Fibroblast of mammary gland (primary cell): ENCODE measurements at regions not wholly inside any gene's neighbourhood (a gene's known extent, or its start where the extent isn't known, plus 50 kb on each side); places are given as distances from the start of the nearest gene placed in this dataset.
A peak's percentile ranks its signal among the peaks of the same experiment; 100 is the strongest.

Experiments
- DNase-seq: peaks from one replicate; pipeline ENCODE4 v3.0.0-alpha.2; 2010; ENCODE audit warnings: low read depth
- H3K4me3 ChIP-seq: 2 replicates; pipeline ENCODE4 v1.5.1; 2011; ENCODE audit warnings: low read depth, mild to moderate bottlenecking, low read length, moderate library complexity; ENCODE audit not compliant: control insufficient read depth
- TF ChIP-seq, protein P1 (sequence below): conservative IDR thresholded peaks from 2 replicates; pipeline ENCODE4 v1.5.1; 2011; ENCODE audit warnings: low read depth, low read length, inconsistent platforms; ENCODE audit not compliant: control insufficient read depth, insufficient read depth

DNA sequence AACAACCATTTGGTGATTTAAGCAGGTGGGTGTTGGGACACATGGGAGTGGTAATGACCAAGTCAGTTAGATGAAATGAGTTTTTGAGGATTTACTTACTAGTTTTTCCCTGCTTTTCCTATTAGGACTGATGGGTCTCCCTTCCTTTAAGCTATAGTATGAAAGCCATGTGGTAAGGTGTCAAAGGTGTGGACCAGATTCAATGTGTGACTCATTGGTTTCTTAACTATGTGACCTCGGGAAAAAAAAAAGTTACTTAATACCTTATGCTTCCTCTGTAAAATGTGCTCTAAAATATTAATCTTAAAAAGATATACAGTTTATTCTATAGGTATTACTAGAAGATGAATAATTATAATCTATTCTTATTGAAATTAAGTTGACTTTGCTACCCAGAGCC lies 93.7 kb downstream of the DUSP10 start:
- TF ChIP-seq, protein P1, sequence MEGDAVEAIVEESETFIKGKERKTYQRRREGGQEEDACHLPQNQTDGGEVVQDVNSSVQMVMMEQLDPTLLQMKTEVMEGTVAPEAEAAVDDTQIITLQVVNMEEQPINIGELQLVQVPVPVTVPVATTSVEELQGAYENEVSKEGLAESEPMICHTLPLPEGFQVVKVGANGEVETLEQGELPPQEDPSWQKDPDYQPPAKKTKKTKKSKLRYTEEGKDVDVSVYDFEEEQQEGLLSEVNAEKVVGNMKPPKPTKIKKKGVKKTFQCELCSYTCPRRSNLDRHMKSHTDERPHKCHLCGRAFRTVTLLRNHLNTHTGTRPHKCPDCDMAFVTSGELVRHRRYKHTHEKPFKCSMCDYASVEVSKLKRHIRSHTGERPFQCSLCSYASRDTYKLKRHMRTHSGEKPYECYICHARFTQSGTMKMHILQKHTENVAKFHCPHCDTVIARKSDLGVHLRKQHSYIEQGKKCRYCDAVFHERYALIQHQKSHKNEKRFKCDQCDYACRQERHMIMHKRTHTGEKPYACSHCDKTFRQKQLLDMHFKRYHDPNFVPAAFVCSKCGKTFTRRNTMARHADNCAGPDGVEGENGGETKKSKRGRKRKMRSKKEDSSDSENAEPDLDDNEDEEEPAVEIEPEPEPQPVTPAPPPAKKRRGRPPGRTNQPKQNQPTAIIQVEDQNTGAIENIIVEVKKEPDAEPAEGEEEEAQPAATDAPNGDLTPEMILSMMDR, result no peak
- no peak overlapping the region for H3K4me3 ChIP-seq
- DNase-seq, result peak; percentile 42
